ENCODE measurements at regions not wholly inside any gene's neighbourhood (a gene's known extent, or its start where the extent isn't known, plus 50 kb on each side); places are given as distances from the start of the nearest gene placed in this dataset.

DNA sequence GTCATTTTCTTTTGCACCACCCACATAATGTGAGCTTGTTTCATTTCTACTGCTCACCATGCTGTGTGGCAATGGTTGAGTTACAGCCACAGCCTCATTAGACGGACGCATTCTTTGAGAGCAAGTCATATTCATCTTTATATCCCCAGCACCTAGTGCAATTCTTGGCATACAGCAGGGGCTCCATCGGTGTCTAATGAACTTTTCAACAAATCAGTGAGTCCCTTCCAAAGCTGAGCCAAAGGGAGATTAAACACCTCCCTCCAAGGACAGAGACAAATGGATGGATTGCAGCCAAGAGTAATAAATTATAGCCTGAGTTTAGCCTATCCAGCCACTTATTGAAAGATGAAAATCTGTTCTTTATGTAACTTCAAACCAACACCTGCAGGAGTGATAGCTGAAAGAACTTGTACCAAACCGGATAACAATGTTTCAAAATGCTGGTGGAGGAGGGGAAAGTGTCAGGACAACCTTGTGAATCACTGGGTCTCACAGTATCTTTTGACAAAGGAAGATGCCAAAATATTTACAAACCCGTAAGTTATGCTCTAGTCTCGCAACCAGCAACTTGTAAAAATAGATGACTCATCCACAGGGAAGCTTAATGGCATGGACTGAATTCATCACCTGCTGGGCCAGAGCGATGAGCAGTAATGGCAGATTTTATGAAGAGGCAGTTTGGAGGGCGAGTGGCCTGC lies 139.0 kb downstream of the PXDC1 start:
- Histone ChIP-seq H3K4me2 (peak overlapping the region; percentile 28; the same call in 1 of the 2 replicates), H3K79me2 (ENCODE audit: insufficient read depth) (no peaks in the 10 kb centered on the region), H2AFZ (ENCODE audit: low read depth) (no peak overlapping the region), H3K27ac (ENCODE audit: low read depth in 2 of 2, low read length in 1 of 2) (no peak overlapping the region), H3K4me3 (ENCODE audit: low read depth in 2 of 2, low read length in 1 of 2) (no peak overlapping the region), H3K9me2 (no peaks in the 10 kb centered on the region), H3K9ac (no peak overlapping the region), H3K9me3 (no peaks in the 10 kb centered on the region), H3K27me3 (ENCODE audit: insufficient read depth) (peaks cover 32% of the 10 kb centered on the region; the same call in 1 of the 2 replicates), H3K36me3 (replicated peaks in 1 of 2; ENCODE audit: control insufficient read depth in 1 of 2, insufficient read depth in 2 of 2, low read length in 1 of 2) (no peaks in the 10 kb centered on the region), H3F3A (replicated peaks; ENCODE audit: insufficient read depth) (no peaks in the 10 kb centered on the region), H4K20me1 (ENCODE audit: insufficient read depth) (no peaks in the 10 kb centered on the region), H3K4me1 (ENCODE audit: control insufficient read depth in 1 of 2, insufficient read depth in 2 of 2, low read depth in 1 of 2, low read length in 1 of 2) (no peaks in the 10 kb centered on the region; a peak in 1 of 4 replicates)
- ChIA-PET POLR2A (no interaction called here), CTCF (no interaction called here)
- no peak for DNase-seq
- WGBS (ENCODE audit: low lambda C conversion rate) = 18% methylated on average over 8 of the region's 8 CpGs
- no peak for TF ChIP-seq NRF1 (IDR thresholded peaks at IDR 0.05; ENCODE audit: low read depth, low read length)
- TF ChIP-seq, protein P1, sequence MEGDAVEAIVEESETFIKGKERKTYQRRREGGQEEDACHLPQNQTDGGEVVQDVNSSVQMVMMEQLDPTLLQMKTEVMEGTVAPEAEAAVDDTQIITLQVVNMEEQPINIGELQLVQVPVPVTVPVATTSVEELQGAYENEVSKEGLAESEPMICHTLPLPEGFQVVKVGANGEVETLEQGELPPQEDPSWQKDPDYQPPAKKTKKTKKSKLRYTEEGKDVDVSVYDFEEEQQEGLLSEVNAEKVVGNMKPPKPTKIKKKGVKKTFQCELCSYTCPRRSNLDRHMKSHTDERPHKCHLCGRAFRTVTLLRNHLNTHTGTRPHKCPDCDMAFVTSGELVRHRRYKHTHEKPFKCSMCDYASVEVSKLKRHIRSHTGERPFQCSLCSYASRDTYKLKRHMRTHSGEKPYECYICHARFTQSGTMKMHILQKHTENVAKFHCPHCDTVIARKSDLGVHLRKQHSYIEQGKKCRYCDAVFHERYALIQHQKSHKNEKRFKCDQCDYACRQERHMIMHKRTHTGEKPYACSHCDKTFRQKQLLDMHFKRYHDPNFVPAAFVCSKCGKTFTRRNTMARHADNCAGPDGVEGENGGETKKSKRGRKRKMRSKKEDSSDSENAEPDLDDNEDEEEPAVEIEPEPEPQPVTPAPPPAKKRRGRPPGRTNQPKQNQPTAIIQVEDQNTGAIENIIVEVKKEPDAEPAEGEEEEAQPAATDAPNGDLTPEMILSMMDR (IDR thresholded peaks at IDR 0.05) = no peak
- TF ChIP-seq GATA2 (CRISPR knock-in tag; IDR thresholded peaks at IDR 0.05) = no peak
- TF ChIP-seq RCOR1 (IDR thresholded peaks at IDR 0.05; ENCODE audit: low read length) = no peak
- TF ChIP-seq MEF2A (IDR thresholded peaks at IDR 0.05; ENCODE audit: borderline replicate concordance, low read depth) = no peak
- TF ChIP-seq, protein P2, sequence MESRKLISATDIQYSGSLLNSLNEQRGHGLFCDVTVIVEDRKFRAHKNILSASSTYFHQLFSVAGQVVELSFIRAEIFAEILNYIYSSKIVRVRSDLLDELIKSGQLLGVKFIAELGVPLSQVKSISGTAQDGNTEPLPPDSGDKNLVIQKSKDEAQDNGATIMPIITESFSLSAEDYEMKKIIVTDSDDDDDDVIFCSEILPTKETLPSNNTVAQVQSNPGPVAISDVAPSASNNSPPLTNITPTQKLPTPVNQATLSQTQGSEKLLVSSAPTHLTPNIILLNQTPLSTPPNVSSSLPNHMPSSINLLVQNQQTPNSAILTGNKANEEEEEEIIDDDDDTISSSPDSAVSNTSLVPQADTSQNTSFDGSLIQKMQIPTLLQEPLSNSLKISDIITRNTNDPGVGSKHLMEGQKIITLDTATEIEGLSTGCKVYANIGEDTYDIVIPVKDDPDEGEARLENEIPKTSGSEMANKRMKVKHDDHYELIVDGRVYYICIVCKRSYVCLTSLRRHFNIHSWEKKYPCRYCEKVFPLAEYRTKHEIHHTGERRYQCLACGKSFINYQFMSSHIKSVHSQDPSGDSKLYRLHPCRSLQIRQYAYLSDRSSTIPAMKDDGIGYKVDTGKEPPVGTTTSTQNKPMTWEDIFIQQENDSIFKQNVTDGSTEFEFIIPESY (IDR thresholded peaks at IDR 0.05; ENCODE audit: borderline replicate concordance, low read depth) = no peak
- TF ChIP-seq SMC3 (IDR thresholded peaks at IDR 0.05; ENCODE audit: low read depth, low read length) = no peak
- TF ChIP-seq, protein P3, sequence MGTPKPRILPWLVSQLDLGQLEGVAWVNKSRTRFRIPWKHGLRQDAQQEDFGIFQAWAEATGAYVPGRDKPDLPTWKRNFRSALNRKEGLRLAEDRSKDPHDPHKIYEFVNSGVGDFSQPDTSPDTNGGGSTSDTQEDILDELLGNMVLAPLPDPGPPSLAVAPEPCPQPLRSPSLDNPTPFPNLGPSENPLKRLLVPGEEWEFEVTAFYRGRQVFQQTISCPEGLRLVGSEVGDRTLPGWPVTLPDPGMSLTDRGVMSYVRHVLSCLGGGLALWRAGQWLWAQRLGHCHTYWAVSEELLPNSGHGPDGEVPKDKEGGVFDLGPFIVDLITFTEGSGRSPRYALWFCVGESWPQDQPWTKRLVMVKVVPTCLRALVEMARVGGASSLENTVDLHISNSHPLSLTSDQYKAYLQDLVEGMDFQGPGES (IDR thresholded peaks at IDR 0.05; ENCODE audit: low read depth, low read length) = no peak
- TF ChIP-seq EZH2phosphoT487 (IDR thresholded peaks at IDR 0.05; ENCODE audit: borderline replicate concordance, low read depth) = no peak
- TF ChIP-seq CHD2 (IDR thresholded peaks at IDR 0.05; ENCODE audit: low read length, partially characterized antibody) = no peak
- TF ChIP-seq TAF1 (IDR thresholded peaks at IDR 0.05; ENCODE audit: borderline replicate concordance, low read depth, low read length) = no peak
- TF ChIP-seq RAD21 (IDR thresholded peaks at IDR 0.05; ENCODE audit: low read length) = no peak
- no peak for TF ChIP-seq RXRA (IDR thresholded peaks at IDR 0.05; ENCODE audit: borderline replicate concordance, low read depth)
- no peak for TF ChIP-seq EP300 (IDR thresholded peaks at IDR 0.05; ENCODE audit: borderline replicate concordance in 1 of 2, low read depth in 1 of 2, low read length in 1 of 2)
- TF ChIP-seq, protein P4, sequence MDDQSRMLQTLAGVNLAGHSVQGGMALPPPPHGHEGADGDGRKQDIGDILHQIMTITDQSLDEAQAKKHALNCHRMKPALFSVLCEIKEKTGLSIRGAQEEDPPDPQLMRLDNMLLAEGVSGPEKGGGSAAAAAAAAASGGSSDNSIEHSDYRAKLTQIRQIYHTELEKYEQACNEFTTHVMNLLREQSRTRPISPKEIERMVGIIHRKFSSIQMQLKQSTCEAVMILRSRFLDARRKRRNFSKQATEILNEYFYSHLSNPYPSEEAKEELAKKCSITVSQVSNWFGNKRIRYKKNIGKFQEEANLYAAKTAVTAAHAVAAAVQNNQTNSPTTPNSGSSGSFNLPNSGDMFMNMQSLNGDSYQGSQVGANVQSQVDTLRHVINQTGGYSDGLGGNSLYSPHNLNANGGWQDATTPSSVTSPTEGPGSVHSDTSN (IDR thresholded peaks at IDR 0.05) = no peak
- TF ChIP-seq, protein P5, sequence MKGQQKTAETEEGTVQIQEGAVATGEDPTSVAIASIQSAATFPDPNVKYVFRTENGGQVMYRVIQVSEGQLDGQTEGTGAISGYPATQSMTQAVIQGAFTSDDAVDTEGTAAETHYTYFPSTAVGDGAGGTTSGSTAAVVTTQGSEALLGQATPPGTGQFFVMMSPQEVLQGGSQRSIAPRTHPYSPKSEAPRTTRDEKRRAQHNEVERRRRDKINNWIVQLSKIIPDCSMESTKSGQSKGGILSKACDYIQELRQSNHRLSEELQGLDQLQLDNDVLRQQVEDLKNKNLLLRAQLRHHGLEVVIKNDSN (IDR thresholded peaks at IDR 0.05; ENCODE audit: borderline replicate concordance, low read depth) = no peak
- TF ChIP-seq GABPA (IDR thresholded peaks at IDR 0.05; ENCODE audit: low read depth) = no peak
- no peak for TF ChIP-seq FOXM1 (IDR thresholded peaks at IDR 0.05; ENCODE audit: low read depth)
- TF ChIP-seq ELF1 (IDR thresholded peaks at IDR 0.05) = no peak
- TF ChIP-seq, protein P6, sequence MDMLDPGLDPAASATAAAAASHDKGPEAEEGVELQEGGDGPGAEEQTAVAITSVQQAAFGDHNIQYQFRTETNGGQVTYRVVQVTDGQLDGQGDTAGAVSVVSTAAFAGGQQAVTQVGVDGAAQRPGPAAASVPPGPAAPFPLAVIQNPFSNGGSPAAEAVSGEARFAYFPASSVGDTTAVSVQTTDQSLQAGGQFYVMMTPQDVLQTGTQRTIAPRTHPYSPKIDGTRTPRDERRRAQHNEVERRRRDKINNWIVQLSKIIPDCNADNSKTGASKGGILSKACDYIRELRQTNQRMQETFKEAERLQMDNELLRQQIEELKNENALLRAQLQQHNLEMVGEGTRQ (IDR thresholded peaks at IDR 0.05; ENCODE audit: borderline replicate concordance, low read depth, low read length) = no peak
- 0 out of 2 replicates have a peak, but pooled peaks have one; percentile 18 for TF ChIP-seq NFIC (IDR thresholded peaks at IDR 0.05; ENCODE audit: borderline replicate concordance)
- no peak for TF ChIP-seq TEAD4 (IDR thresholded peaks at IDR 0.05; ENCODE audit: borderline replicate concordance, insufficient read depth)
- peak; percentile 53 for TF ChIP-seq JUND (IDR thresholded peaks at IDR 0.05)
- TF ChIP-seq RFX5 (IDR thresholded peaks at IDR 0.05; ENCODE audit: low read length) = no peak
- TF ChIP-seq FOSL2 (IDR thresholded peaks at IDR 0.05; ENCODE audit: borderline replicate concordance, low read depth) = peak; percentile 50; the same call in 1 of the 2 replicates
- no peak for TF ChIP-seq POLR2AphosphoS5 (IDR thresholded peaks at IDR 0.05; ENCODE audit: low read depth, low read length)
- TF ChIP-seq, protein P7, sequence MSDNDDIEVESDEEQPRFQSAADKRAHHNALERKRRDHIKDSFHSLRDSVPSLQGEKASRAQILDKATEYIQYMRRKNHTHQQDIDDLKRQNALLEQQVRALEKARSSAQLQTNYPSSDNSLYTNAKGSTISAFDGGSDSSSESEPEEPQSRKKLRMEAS (IDR thresholded peaks at IDR 0.05; ENCODE audit: low read depth) = no peak

Measured in SK-N-SH (cell line).